H1 (cell line): ENCODE measurements at regions not wholly inside any gene's neighbourhood (a gene's known extent, or its start where the extent isn't known, plus 50 kb on each side); places are given as distances from the start of the nearest gene placed in this dataset.

Experiments used
- CTCF ChIA-PET: fragments of 300-600 bp; sonication (Branson Sonifier 250); formaldehyde crosslinking; loops from one replicate; lab custom pipeline; 2021; ENCODE audit not compliant: partially characterized antibody; lab: Charles Lee
- POLR2A ChIA-PET: fragments of 300-600 bp; sonication (Branson Sonifier 250); formaldehyde crosslinking; loops from one replicate; lab custom pipeline; 2021; ENCODE audit warnings: inconsistent platforms; ENCODE audit not compliant: partially characterized antibody; lab: Charles Lee
- DNase-seq, 2 experiments: peaks; one replicate each; pipeline versions ENCODE4 v3.0.0 to v3.0.0-alpha.2; 2010 to 2022; ENCODE audit warnings: low spot score in 2 of 2, low read depth in 1 of 2, mixed read lengths in 1 of 2
- FAIRE-seq: peaks from 2 replicates; lab custom pipeline; 2011; peaks lifted over from hg19 to GRCh38; lab: Jason Lieb, UNC
- H2AFZ ChIP-seq: 2 replicates; pipeline ENCODE4 v1.8.1; 2012; ENCODE audit warnings: low read length, inconsistent platforms
- H2AK5ac ChIP-seq: 2 replicates; pipeline ENCODE4 v1.6.1; 2013; ENCODE audit warnings: low read depth, low read length
- H2BK120ac ChIP-seq: replicated peaks from 2 replicates; pipeline ENCODE3; 2013; ENCODE audit warnings: low read depth, low read length, inconsistent platforms
- H2BK12ac ChIP-seq: 2 replicates; pipeline ENCODE4 v1.6.1; 2013; ENCODE audit warnings: low read depth, low read length
- H2BK15ac ChIP-seq: 2 replicates; pipeline ENCODE4 v1.6.1; 2013; ENCODE audit warnings: low read length
- H2BK20ac ChIP-seq: 2 replicates; pipeline ENCODE4 v1.6.1; 2013; ENCODE audit warnings: low read length
- H2BK5ac ChIP-seq: 2 replicates; pipeline ENCODE4 v1.6.1; 2013; ENCODE audit warnings: low read depth, low read length
- H3K14ac ChIP-seq: 2 replicates; pipeline ENCODE4 v1.6.1; 2013; ENCODE audit warnings: inconsistent platforms; ENCODE audit not compliant: insufficient read length
- H3K18ac ChIP-seq: 2 replicates; pipeline ENCODE4 v1.6.1; 2013; ENCODE audit warnings: low read length; ENCODE audit errors: extremely low read depth
- H3K23ac ChIP-seq: 2 replicates; pipeline ENCODE4 v1.6.1; 2013; ENCODE audit warnings: inconsistent platforms; ENCODE audit not compliant: insufficient read length
- H3K23me2 ChIP-seq: 2 replicates; pipeline ENCODE4 v1.6.1; 2013; ENCODE audit warnings: low read depth, low read length
- H3K27ac ChIP-seq: 2 replicates; pipeline ENCODE4 v1.6.1; 2011; ENCODE audit warnings: low read depth, low read length, inconsistent platforms
- H3K27me3 ChIP-seq, 4 experiments: replicated peaks in 1 of 4; 1 replicate in 1 of 4; 2 replicates in 3 of 4; pipeline versions ENCODE4 v1.6.1 to v1.8.1; 2011 to 2013; ENCODE audit warnings: low read length in 3 of 4, mild to moderate bottlenecking in 3 of 4, inconsistent platforms in 2 of 4, mixed read lengths in 2 of 4, moderate library complexity in 1 of 4; ENCODE audit not compliant: control insufficient read depth in 3 of 4, insufficient read depth in 3 of 4; ENCODE audit errors: extremely low read depth in 1 of 4
- H3K36me3 ChIP-seq, 4 experiments: 2 replicates each; pipeline versions ENCODE4 v1.6.1 to v1.8.1; 2011 to 2013; ENCODE audit warnings: mild to moderate bottlenecking in 4 of 4, low read length in 3 of 4, moderate library complexity in 2 of 4, control low read depth in 1 of 4, inconsistent platforms in 1 of 4; ENCODE audit not compliant: insufficient read depth in 4 of 4, control insufficient read depth in 2 of 4
- H3K4ac ChIP-seq: replicated peaks from 2 replicates; pipeline ENCODE3; 2013; ENCODE audit warnings: low read length, low read depth, mixed read lengths, inconsistent platforms; ENCODE audit not compliant: insufficient read length
- H3K4me1 ChIP-seq, 4 experiments: replicated peaks in 1 of 4; 1 replicate in 1 of 4; 2 replicates in 3 of 4; pipeline versions ENCODE4 v1.6.1 to v1.8.1; 2011 to 2013; ENCODE audit warnings: low read length in 3 of 4, inconsistent platforms in 2 of 4, mixed read lengths in 1 of 4; ENCODE audit not compliant: insufficient read depth in 4 of 4, control insufficient read depth in 3 of 4
- H3K4me2 ChIP-seq, 2 experiments: 2 replicates each; pipeline versions ENCODE4 v1.6.1 to v1.8.1; 2011 to 2013; ENCODE audit warnings: low read depth in 2 of 2, low read length in 2 of 2, control low read depth in 1 of 2, inconsistent platforms in 1 of 2, mild to moderate bottlenecking in 1 of 2; ENCODE audit not compliant: insufficient read depth in 1 of 2
- H3K4me3 ChIP-seq, 4 experiments: fragments of 200-600, 300-600 bp in 1 of 4; sonication (generic), shearing (Covaris generic), sonication (Bioruptor Twin) in 1 of 4; 2 replicates each; pipeline versions ENCODE4 v1.5.1 to v1.8.1; 2011 to 2016; ENCODE audit warnings: low read length in 4 of 4, low read depth in 3 of 4, control low read depth in 2 of 4, inconsistent platforms in 2 of 4, mild to moderate bottlenecking in 2 of 4, mixed read lengths in 1 of 4, moderate library complexity in 1 of 4; ENCODE audit not compliant: insufficient read depth in 2 of 4; ENCODE audit errors: extremely low read depth in 1 of 4
- H3K56ac ChIP-seq: replicated peaks from 2 replicates; pipeline ENCODE3; 2013; ENCODE audit warnings: low read depth, mild to moderate bottlenecking, mixed read lengths, low read length, inconsistent platforms; ENCODE audit not compliant: insufficient read length
- H3K79me1 ChIP-seq: 2 replicates; pipeline ENCODE4 v1.6.1; 2013; ENCODE audit warnings: low read depth, low read length, control low read depth
- H3K79me2 ChIP-seq, 2 experiments: 2 replicates each; pipeline versions ENCODE4 v1.6.1 to v1.8.1; 2012 to 2013; ENCODE audit warnings: low read length in 2 of 2, mild to moderate bottlenecking in 2 of 2, inconsistent platforms in 1 of 2; ENCODE audit not compliant: insufficient read depth in 2 of 2, control insufficient read depth in 1 of 2
- H3K9ac ChIP-seq, 4 experiments: replicated peaks in 1 of 4; 1 replicate in 1 of 4; 2 replicates in 3 of 4; pipeline versions ENCODE4 v1.6.1 to v1.8.1; 2011 to 2013; ENCODE audit warnings: low read depth in 3 of 4, low read length in 3 of 4, control low read depth in 2 of 4, mild to moderate bottlenecking in 2 of 4, moderate library complexity in 2 of 4, inconsistent platforms in 1 of 4; ENCODE audit errors: extremely low read depth in 1 of 4
- H3K9me3 ChIP-seq, 2 experiments: 2 replicates each; pipeline versions ENCODE4 v1.6.1 to v1.8.1; 2012 to 2013; ENCODE audit warnings: mild to moderate bottlenecking in 2 of 2, moderate library complexity in 2 of 2, control low read depth in 1 of 2, inconsistent platforms in 1 of 2, low read depth in 1 of 2, low read length in 1 of 2, mixed read lengths in 1 of 2; ENCODE audit not compliant: insufficient read depth in 2 of 2
- H4K20me1 ChIP-seq, 2 experiments: replicated peaks in 1 of 2; 2 replicates each; pipeline versions ENCODE3 to v1.8.1; 2011 to 2013; ENCODE audit warnings: inconsistent platforms in 2 of 2, low read length in 2 of 2, mild to moderate bottlenecking in 1 of 2; ENCODE audit not compliant: insufficient read depth in 2 of 2, control insufficient read depth in 1 of 2
- H4K5ac ChIP-seq: 2 replicates; pipeline ENCODE4 v1.6.1; 2013; ENCODE audit warnings: low read length, low read depth, mixed read lengths, inconsistent platforms; ENCODE audit not compliant: insufficient read length
- H4K8ac ChIP-seq: 2 replicates; pipeline ENCODE4 v1.8.0; 2013; ENCODE audit warnings: mild to moderate bottlenecking, moderate library complexity, low read length, inconsistent platforms; ENCODE audit not compliant: insufficient read depth; ENCODE audit errors: extremely low read depth
- H4K91ac ChIP-seq: replicated peaks from 2 replicates; pipeline ENCODE3; 2013; ENCODE audit warnings: low read length, mixed read lengths, inconsistent platforms; ENCODE audit not compliant: insufficient read length
- BCL11A ChIP-seq, 2 experiments: IDR thresholded peaks; one replicate each; pipeline ENCODE4 v1.6.1; 2011; ENCODE audit warnings: low read depth in 2 of 2, low read length in 2 of 2, mild to moderate bottlenecking in 2 of 2
- CTCF ChIP-seq, 3 experiments: IDR thresholded peaks; 1 replicate in 2 of 3; 2 replicates in 1 of 3; pipeline versions ENCODE4 v1.5.1 to v1.6.1; 2011; ENCODE audit warnings: low read length in 3 of 3, mild to moderate bottlenecking in 3 of 3, inconsistent platforms in 2 of 3, low read depth in 1 of 3, moderate library complexity in 1 of 3; ENCODE audit not compliant: insufficient read depth in 1 of 3; ENCODE audit errors: control extremely low read depth in 1 of 3
- EGR1 ChIP-seq: IDR thresholded peaks from 2 replicates; pipeline ENCODE4 v1.6.1; 2011; ENCODE audit warnings: low read depth, low read length, borderline replicate concordance
- POLR2A ChIP-seq, 2 experiments: IDR thresholded peaks; 1 replicate in 1 of 2; 2 replicates in 1 of 2; pipeline ENCODE4 v1.6.1; 2011; ENCODE audit warnings: low read depth in 2 of 2, low read length in 2 of 2, mild to moderate bottlenecking in 2 of 2; ENCODE audit errors: control extremely low read depth in 1 of 2
- SP4 ChIP-seq: IDR thresholded peaks from 2 replicates; pipeline ENCODE4 v1.6.1; 2012; ENCODE audit warnings: low read length, inconsistent platforms
- TAF1 ChIP-seq: IDR thresholded peaks from 2 replicates; pipeline ENCODE4 v1.6.1; 2011; ENCODE audit warnings: mild to moderate bottlenecking, low read depth, low read length
- TCF12 ChIP-seq: IDR thresholded peaks from 2 replicates; pipeline ENCODE4 v1.6.1; 2011; ENCODE audit warnings: low read depth, mild to moderate bottlenecking, low read length
- YY1 ChIP-seq: IDR thresholded peaks from 2 replicates; pipeline ENCODE4 v1.6.1; 2011; ENCODE audit warnings: low read depth, mild to moderate bottlenecking, low read length
- WGBS, 2 experiments: shearing (Covaris generic) in 1 of 2; methylation state at CpG; one replicate each; pipeline versions ENCODE4 v1.1.6 to v1.1.7; 2013 to 2015; ENCODE audit warnings: low lambda C conversion rate in 2 of 2, mixed read lengths in 2 of 2, inconsistent platforms in 1 of 2, low coverage in 1 of 2, missing lambda C conversion rate in 1 of 2; ENCODE audit not compliant: insufficient replicate concordance in 2 of 2, insufficient coverage in 1 of 2, insufficient read length in 1 of 2; ENCODE audit errors: extremely low coverage in 1 of 2, missing lambda C conversion rate in 1 of 2; 5-methylcytosine and 5-hydroxymethylcytosine counted together

- no peak overlapping the region for H2BK120ac ChIP-seq
- H2BK20ac ChIP-seq: no peak overlapping the region
- H3K4me2 ChIP-seq: no peak overlapping the region
- CTCF ChIA-PET: interaction anchor here (1.1 kb wide), 1 partner anchor 25 kb away, joined by 4 read pairs; no protein-coding TSS in a partner anchor
- H3K56ac ChIP-seq: no peak overlapping the region
- FAIRE-seq (no peak), DNase-seq (no peak)
- H3K18ac ChIP-seq: no peak overlapping the region
- no peaks in the 10 kb centered on the region for H3K27me3 ChIP-seq
- no peak overlapping the region for H4K5ac ChIP-seq
- H4K91ac ChIP-seq: no peak overlapping the region
- POLR2A ChIA-PET: no interaction called here
- no peak overlapping the region for H2AFZ ChIP-seq
- WGBS, 2 experiments: 89% methylated on average over 1 of the region's 1 CpG; no CpG with 5 or more reads in 1 of the 2 experiments
- no peaks in the 10 kb centered on the region for H4K20me1 ChIP-seq
- H2AK5ac ChIP-seq: no peak overlapping the region
- H3K23ac ChIP-seq: no peak overlapping the region
- H2BK12ac ChIP-seq: no peak overlapping the region
- no peaks in the 10 kb centered on the region for H3K9me3 ChIP-seq
- H2BK15ac ChIP-seq: no peak overlapping the region
- no peaks in the 10 kb centered on the region for H3K36me3 ChIP-seq
- H3K79me1 ChIP-seq: no peaks in the 10 kb centered on the region
- no peak overlapping the region for H2BK5ac ChIP-seq
- H3K14ac ChIP-seq: no peak overlapping the region
- H3K23me2 ChIP-seq: no peaks in the 10 kb centered on the region
- H4K8ac ChIP-seq: no peak overlapping the region
- H3K27ac ChIP-seq: no peak overlapping the region
- no peaks in the 10 kb centered on the region for H3K79me2 ChIP-seq
- no peak overlapping the region for H3K4ac ChIP-seq
- no peaks in the 10 kb centered on the region for H3K4me1 ChIP-seq
- H3K9ac ChIP-seq: no peak overlapping the region
- no peak overlapping the region for H3K4me3 ChIP-seq
- TF ChIP-seq YY1 (no peak), POLR2A (IDR thresholded peaks at IDR 0.05; ENCODE audit: control extremely low read depth in 1 of 2, low read depth in 2 of 2, low read length in 2 of 2) (no peak), TAF1 (no peak), CTCF (IDR thresholded peaks at IDR 0.05; ENCODE audit: control extremely low read depth in 1 of 3, insufficient read depth in 1 of 3, low read depth in 1 of 3, low read length in 3 of 3) (no peak), EGR1 (no peak), SP4 (no peak), TCF12 (no peak), BCL11A (IDR thresholded peaks at IDR 0.05; ENCODE audit: low read depth in 2 of 2, low read length in 2 of 2) (no peak)
These were observed 305.7 kb downstream of the PDHA2 start for GRCh38 chr4:96145601-96146000.
